Fibroblast of lung (primary cell): ENCODE measurements at regions not wholly inside any gene's neighbourhood (a gene's known extent, or its start where the extent isn't known, plus 50 kb on each side); places are given as distances from the start of the nearest gene placed in this dataset.

Experiments
- EZH2 ChIP-seq: IDR thresholded peaks from 2 replicates; pipeline ENCODE4 v1.5.1; 2012; ENCODE audit warnings: low read length, control low read depth, mild to moderate bottlenecking; ENCODE audit errors: missing control alignments
- TF ChIP-seq, protein P1 (sequence below), 2 donors: IDR thresholded peaks in 1 of 2; conservative IDR thresholded peaks in 1 of 2; 1 replicate in 1 of 2; 2 replicates in 1 of 2; pipeline ENCODE4 v1.5.1; 2011 to 2012; ENCODE audit warnings: low read length in 2 of 2, control low read depth in 1 of 2, inconsistent platforms in 1 of 2, low read depth in 1 of 2, mild to moderate bottlenecking in 1 of 2

DNA sequence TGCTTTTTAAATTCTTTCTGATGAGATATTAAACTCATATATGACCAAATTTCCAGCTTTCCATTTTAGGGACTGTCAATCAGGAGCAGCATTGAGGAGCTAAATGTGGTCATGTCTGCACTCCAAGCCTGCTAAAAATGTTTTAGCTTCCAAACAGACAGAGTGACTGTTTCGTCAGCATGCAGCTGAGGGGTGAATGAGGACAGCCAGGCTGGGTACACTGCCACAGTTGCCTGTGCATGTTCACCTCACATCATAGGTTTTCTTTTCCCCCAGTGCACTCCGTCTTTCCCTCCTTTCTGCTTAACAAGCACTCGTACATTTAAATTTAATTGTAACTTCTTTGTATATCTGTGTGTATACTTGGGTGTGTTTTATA is 138.1 kb downstream of the ARRDC3 start:
- TF ChIP-seq, protein P1, sequence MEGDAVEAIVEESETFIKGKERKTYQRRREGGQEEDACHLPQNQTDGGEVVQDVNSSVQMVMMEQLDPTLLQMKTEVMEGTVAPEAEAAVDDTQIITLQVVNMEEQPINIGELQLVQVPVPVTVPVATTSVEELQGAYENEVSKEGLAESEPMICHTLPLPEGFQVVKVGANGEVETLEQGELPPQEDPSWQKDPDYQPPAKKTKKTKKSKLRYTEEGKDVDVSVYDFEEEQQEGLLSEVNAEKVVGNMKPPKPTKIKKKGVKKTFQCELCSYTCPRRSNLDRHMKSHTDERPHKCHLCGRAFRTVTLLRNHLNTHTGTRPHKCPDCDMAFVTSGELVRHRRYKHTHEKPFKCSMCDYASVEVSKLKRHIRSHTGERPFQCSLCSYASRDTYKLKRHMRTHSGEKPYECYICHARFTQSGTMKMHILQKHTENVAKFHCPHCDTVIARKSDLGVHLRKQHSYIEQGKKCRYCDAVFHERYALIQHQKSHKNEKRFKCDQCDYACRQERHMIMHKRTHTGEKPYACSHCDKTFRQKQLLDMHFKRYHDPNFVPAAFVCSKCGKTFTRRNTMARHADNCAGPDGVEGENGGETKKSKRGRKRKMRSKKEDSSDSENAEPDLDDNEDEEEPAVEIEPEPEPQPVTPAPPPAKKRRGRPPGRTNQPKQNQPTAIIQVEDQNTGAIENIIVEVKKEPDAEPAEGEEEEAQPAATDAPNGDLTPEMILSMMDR (conservative IDR thresholded peaks at IDR 0.05 in 1 of 2, IDR thresholded peaks at IDR 0.05 in 1 of 2; ENCODE audit: low read depth in 1 of 2, low read length in 2 of 2), result no peak
- TF ChIP-seq EZH2, result no peak
